ENCODE measurements at regions not wholly inside any gene's neighbourhood (a gene's known extent, or its start where the extent isn't known, plus 50 kb on each side); places are given as distances from the start of the nearest gene placed in this dataset.

GRCh38 chr18:78632111-78632541 lies 347.5 kb upstream of the SALL3 start:
- H3K27me3 ChIP-seq (ENCODE audit: control insufficient read depth, insufficient read depth, low read length) = no peaks in the 10 kb centered on the region
- H3K4me2 ChIP-seq (ENCODE audit: extremely low read depth, insufficient read depth, low read length) = no peak overlapping the region
- peaks cover 9% of the 10 kb centered on the region for H3K9me3 ChIP-seq (ENCODE audit: control insufficient read depth, insufficient read depth, low read depth, low read length)
- no peaks in the 10 kb centered on the region for H3K36me3 ChIP-seq (ENCODE audit: control insufficient read depth, insufficient read depth, low read length)
- no peak for TF ChIP-seq EZH2 (IDR thresholded peaks at IDR 0.05; ENCODE audit: low read length, missing control alignments)
- no peak for TF ChIP-seq CTCF (conservative IDR thresholded peaks at IDR 0.05 in 1 of 2, IDR thresholded peaks at IDR 0.05 in 1 of 2; ENCODE audit: low read depth in 1 of 2, low read length in 2 of 2)
- H2AFZ ChIP-seq (ENCODE audit: low read length) = no peak overlapping the region
- DNase-seq (ENCODE audit: low read depth in 2 of 2) = peak in 1 of 2 donors; percentile 30
- no peak overlapping the region for H3K27ac ChIP-seq (ENCODE audit: insufficient read depth, low read length)
- H4K20me1 ChIP-seq (ENCODE audit: control insufficient read depth, extremely low read depth, insufficient read depth, low read length) = no peaks in the 10 kb centered on the region
- no peak overlapping the region for H3K9ac ChIP-seq (ENCODE audit: insufficient read depth, low read length)
- no peak overlapping the region for H3K4me3 ChIP-seq (replicated peaks in 1 of 4; ENCODE audit: control extremely low read depth in 1 of 4, insufficient read depth in 1 of 4, low read depth in 3 of 4, low read length in 4 of 4)
- no peaks in the 10 kb centered on the region for H3K4me1 ChIP-seq (ENCODE audit: control insufficient read depth, extremely low read depth, insufficient read depth, low read length)
- H3K79me2 ChIP-seq (ENCODE audit: control insufficient read depth, insufficient read depth, low read length) = no peaks in the 10 kb centered on the region

- Histone ChIP-seq H3K27ac (ENCODE audit: insufficient read depth, low read length) (no peak overlapping the region), H3K9me3 (ENCODE audit: control insufficient read depth, insufficient read depth, low read depth, low read length) (peaks cover 9% of the 10 kb centered on the region), H3K4me1 (ENCODE audit: control insufficient read depth, extremely low read depth, insufficient read depth, low read length) (no peaks in the 10 kb centered on the region), H3K36me3 (ENCODE audit: control insufficient read depth, insufficient read depth, low read length) (no peaks in the 10 kb centered on the region), H3K79me2 (ENCODE audit: control insufficient read depth, insufficient read depth, low read length) (no peaks in the 10 kb centered on the region), H3K27me3 (ENCODE audit: control insufficient read depth, insufficient read depth, low read length) (no peaks in the 10 kb centered on the region), H3K9ac (ENCODE audit: insufficient read depth, low read length) (no peak overlapping the region), H3K4me3 (replicated peaks in 1 of 4; ENCODE audit: control extremely low read depth in 1 of 4, insufficient read depth in 1 of 4, low read depth in 3 of 4, low read length in 4 of 4) (no peak overlapping the region), H3K4me2 (ENCODE audit: extremely low read depth, insufficient read depth, low read length) (no peak overlapping the region), H4K20me1 (ENCODE audit: control insufficient read depth, extremely low read depth, insufficient read depth, low read length) (no peaks in the 10 kb centered on the region), H2AFZ (ENCODE audit: low read length) (no peak overlapping the region)
- TF ChIP-seq CTCF (conservative IDR thresholded peaks at IDR 0.05 in 1 of 2, IDR thresholded peaks at IDR 0.05 in 1 of 2; ENCODE audit: low read depth in 1 of 2, low read length in 2 of 2) (no peak), EZH2 (IDR thresholded peaks at IDR 0.05; ENCODE audit: low read length, missing control alignments) (no peak)
- no peak for DNase-seq (ENCODE audit: low read depth in 2 of 2)
Measured at GRCh38 chr18:78634061-78634696, 345.4 kb upstream of the SALL3 start.

GRCh38 chr18:78635093-78635800 lies 344.4 kb upstream of the SALL3 start:
- no peak overlapping the region for H3K27ac ChIP-seq (ENCODE audit: insufficient read depth, low read length)
- H3K4me3 ChIP-seq (replicated peaks in 1 of 4; ENCODE audit: control extremely low read depth in 1 of 4, insufficient read depth in 1 of 4, low read depth in 3 of 4, low read length in 4 of 4) = no peak overlapping the region
- no peaks in the 10 kb centered on the region for H3K36me3 ChIP-seq (ENCODE audit: control insufficient read depth, insufficient read depth, low read length)
- DNase-seq (ENCODE audit: low read depth in 2 of 2) = no peak
- no peak overlapping the region for H3K4me2 ChIP-seq (ENCODE audit: extremely low read depth, insufficient read depth, low read length)
- H3K27me3 ChIP-seq (ENCODE audit: control insufficient read depth, insufficient read depth, low read length) = no peaks in the 10 kb centered on the region
- H3K79me2 ChIP-seq (ENCODE audit: control insufficient read depth, insufficient read depth, low read length) = no peaks in the 10 kb centered on the region
- no peaks in the 10 kb centered on the region for H4K20me1 ChIP-seq (ENCODE audit: control insufficient read depth, extremely low read depth, insufficient read depth, low read length)
- no peak overlapping the region for H3K9ac ChIP-seq (ENCODE audit: insufficient read depth, low read length)
- no peaks in the 10 kb centered on the region for H3K4me1 ChIP-seq (ENCODE audit: control insufficient read depth, extremely low read depth, insufficient read depth, low read length)
- H3K9me3 ChIP-seq (ENCODE audit: control insufficient read depth, insufficient read depth, low read depth, low read length) = peaks cover 9% of the 10 kb centered on the region
- no peak for TF ChIP-seq EZH2 (IDR thresholded peaks at IDR 0.05; ENCODE audit: low read length, missing control alignments)
- TF ChIP-seq CTCF (conservative IDR thresholded peaks at IDR 0.05 in 1 of 2, IDR thresholded peaks at IDR 0.05 in 1 of 2; ENCODE audit: low read depth in 1 of 2, low read length in 2 of 2) = no peak
- no peak overlapping the region for H2AFZ ChIP-seq (ENCODE audit: low read length)

All from fibroblast of lung (primary cell).